ENCODE measurements at regions not wholly inside any gene's neighbourhood (a gene's known extent, or its start where the extent isn't known, plus 50 kb on each side); places are given as distances from the start of the nearest gene placed in this dataset.

DNA sequence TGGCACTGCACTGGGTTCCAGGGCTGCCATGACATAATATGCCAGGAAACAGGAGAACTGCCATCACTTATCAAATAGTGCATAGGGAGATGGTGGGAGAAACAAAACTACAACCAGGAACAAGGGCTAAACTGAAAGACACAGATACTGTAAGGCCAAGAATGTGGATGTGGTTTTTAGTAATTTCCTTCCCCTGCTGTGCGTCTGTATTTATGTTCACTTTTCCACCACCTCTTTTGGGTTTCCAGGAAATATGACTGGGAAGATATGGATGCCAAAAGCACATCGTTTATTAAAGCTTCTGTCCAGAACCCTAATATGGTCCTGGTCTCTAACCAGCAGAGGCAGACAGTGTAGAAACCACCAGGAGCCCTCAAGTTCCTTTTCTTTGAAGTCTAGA, 759.7 kb upstream of the FANCL start:
- Histone ChIP-seq H3K27ac (ENCODE audit: low read depth in 1 of 2, low read length in 2 of 2) (no peak overlapping the region), H3K9me3 (ENCODE audit: control insufficient read depth, low read length) (no peaks in the 10 kb centered on the region), H3K36me3 (ENCODE audit: control insufficient read depth in 1 of 2, insufficient read depth in 2 of 2, low read length in 1 of 2) (no peaks in the 10 kb centered on the region), H3K4me3 (ENCODE audit: low read length in 2 of 2) (no peak overlapping the region), H3K4me1 (ENCODE audit: control insufficient read depth in 1 of 2, insufficient read depth in 2 of 2, low read length in 2 of 2) (no peaks in the 10 kb centered on the region), H3K27me3 (ENCODE audit: control insufficient read depth in 1 of 2, insufficient read depth in 2 of 2, low read length in 1 of 2) (no peaks in the 10 kb centered on the region)
- intact Hi-C loops (cut with DNase I) = no loop called here
- WGBS, 2 donors = 46 to 55% methylated on average over 2 of the region's 2 CpGs
- ATAC-seq (ENCODE audit: low FRiP score) = no peak
- DNase-seq = no peak

- no peaks in the 10 kb centered on the region for H3K36me3 ChIP-seq (ENCODE audit: control insufficient read depth in 1 of 2, insufficient read depth in 2 of 2, low read length in 1 of 2)
- WGBS, 2 donors = 28 to 30% methylated on average over 4 of the region's 4 CpGs
- no peaks in the 10 kb centered on the region for H3K4me1 ChIP-seq (ENCODE audit: control insufficient read depth in 1 of 2, insufficient read depth in 2 of 2, low read length in 2 of 2)
- H3K27me3 ChIP-seq (ENCODE audit: control insufficient read depth in 1 of 2, insufficient read depth in 2 of 2, low read length in 1 of 2) = no peaks in the 10 kb centered on the region
- ATAC-seq (ENCODE audit: low FRiP score) (no peak), DNase-seq (no peak)
- H3K27ac ChIP-seq (ENCODE audit: low read depth in 1 of 2, low read length in 2 of 2) = no peak overlapping the region
- no peak overlapping the region for H3K4me3 ChIP-seq (ENCODE audit: low read length in 2 of 2)
- no peaks in the 10 kb centered on the region for H3K9me3 ChIP-seq (ENCODE audit: control insufficient read depth, low read length)
- intact Hi-C loops (cut with DNase I) = no loop called here
Observed at GRCh38 chr2:58992062-58992706, 751.1 kb upstream of the FANCL start.

GRCh38 chr2:58991357-58991756, 750.2 kb upstream of the FANCL start:
- 72 to 88% methylated on average over 5 of the region's 5 CpGs for WGBS, 2 donors
- ATAC-seq (ENCODE audit: low FRiP score) = no peak
- Histone ChIP-seq H3K36me3 (ENCODE audit: control insufficient read depth in 1 of 2, insufficient read depth in 2 of 2, low read length in 1 of 2) (no peaks in the 10 kb centered on the region), H3K4me1 (ENCODE audit: control insufficient read depth in 1 of 2, insufficient read depth in 2 of 2, low read length in 2 of 2) (no peaks in the 10 kb centered on the region), H3K9me3 (ENCODE audit: control insufficient read depth, low read length) (no peaks in the 10 kb centered on the region), H3K4me3 (ENCODE audit: low read length in 2 of 2) (no peak overlapping the region), H3K27ac (ENCODE audit: low read depth in 1 of 2, low read length in 2 of 2) (no peak overlapping the region), H3K27me3 (ENCODE audit: control insufficient read depth in 1 of 2, insufficient read depth in 2 of 2, low read length in 1 of 2) (no peaks in the 10 kb centered on the region)
- no peak for DNase-seq
- intact Hi-C loops (cut with DNase I) = no loop called here

DNA sequence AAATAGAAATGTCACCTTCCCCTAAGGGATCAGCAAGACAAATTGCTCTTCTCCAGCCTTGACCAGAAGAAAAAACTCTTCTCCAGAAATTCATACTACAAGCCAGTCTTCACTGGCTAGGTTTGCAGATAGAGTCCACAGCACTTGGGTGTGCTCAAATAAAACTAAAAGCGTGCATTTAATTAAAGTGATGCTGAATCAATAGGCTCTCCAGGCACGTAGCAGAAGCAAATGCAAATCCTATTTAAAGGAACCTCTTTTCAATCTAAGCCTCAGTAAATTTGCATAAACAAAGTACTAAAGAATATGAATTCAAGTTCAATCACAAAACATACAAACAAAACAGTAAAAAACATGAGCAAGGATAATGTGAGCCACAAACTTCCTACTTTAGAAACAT, 744.4 kb upstream of the FANCL start:
- H3K4me1 ChIP-seq (ENCODE audit: control insufficient read depth in 1 of 2, insufficient read depth in 2 of 2, low read length in 2 of 2) = no peaks in the 10 kb centered on the region
- no peak for DNase-seq
- no peaks in the 10 kb centered on the region for H3K36me3 ChIP-seq (ENCODE audit: control insufficient read depth in 1 of 2, insufficient read depth in 2 of 2, low read length in 1 of 2)
- H3K9me3 ChIP-seq (ENCODE audit: control insufficient read depth, low read length) = peaks cover 1% of the 10 kb centered on the region
- H3K27me3 ChIP-seq (ENCODE audit: control insufficient read depth in 1 of 2, insufficient read depth in 2 of 2, low read length in 1 of 2) = no peaks in the 10 kb centered on the region
- intact Hi-C loops (cut with DNase I) = no loop called here
- H3K4me3 ChIP-seq (ENCODE audit: low read length in 2 of 2) = no peak overlapping the region
- no peak for ATAC-seq (ENCODE audit: low FRiP score)
- H3K27ac ChIP-seq (ENCODE audit: low read depth in 1 of 2, low read length in 2 of 2) = no peak overlapping the region
- 72 to 73% methylated on average over 2 of the region's 2 CpGs for WGBS, 2 donors

- peaks cover 1% of the 10 kb centered on the region for H3K9me3 ChIP-seq (ENCODE audit: control insufficient read depth, low read length)
- DNase-seq (no peak), ATAC-seq (ENCODE audit: low FRiP score) (no peak)
- 32 to 41% methylated on average over 1 of the region's 1 CpG for WGBS, 2 donors
- no peaks in the 10 kb centered on the region for H3K27me3 ChIP-seq (ENCODE audit: control insufficient read depth in 1 of 2, insufficient read depth in 2 of 2, low read length in 1 of 2)
- no peaks in the 10 kb centered on the region for H3K4me1 ChIP-seq (ENCODE audit: control insufficient read depth in 1 of 2, insufficient read depth in 2 of 2, low read length in 2 of 2)
- H3K4me3 ChIP-seq (ENCODE audit: low read length in 2 of 2) = no peak overlapping the region
- no peaks in the 10 kb centered on the region for H3K36me3 ChIP-seq (ENCODE audit: control insufficient read depth in 1 of 2, insufficient read depth in 2 of 2, low read length in 1 of 2)
- H3K27ac ChIP-seq (ENCODE audit: low read depth in 1 of 2, low read length in 2 of 2) = no peak overlapping the region
- intact Hi-C loops (cut with DNase I) = no loop called here
Observed at GRCh38 chr2:58984731-58985130, 743.6 kb upstream of the FANCL start.

- H3K27me3 ChIP-seq (ENCODE audit: control insufficient read depth in 1 of 2, insufficient read depth in 2 of 2, low read length in 1 of 2) = no peaks in the 10 kb centered on the region
- DNase-seq = no peak
Observed at GRCh38 chr2:58983111-58983510, 742.0 kb upstream of the FANCL start.

DNA sequence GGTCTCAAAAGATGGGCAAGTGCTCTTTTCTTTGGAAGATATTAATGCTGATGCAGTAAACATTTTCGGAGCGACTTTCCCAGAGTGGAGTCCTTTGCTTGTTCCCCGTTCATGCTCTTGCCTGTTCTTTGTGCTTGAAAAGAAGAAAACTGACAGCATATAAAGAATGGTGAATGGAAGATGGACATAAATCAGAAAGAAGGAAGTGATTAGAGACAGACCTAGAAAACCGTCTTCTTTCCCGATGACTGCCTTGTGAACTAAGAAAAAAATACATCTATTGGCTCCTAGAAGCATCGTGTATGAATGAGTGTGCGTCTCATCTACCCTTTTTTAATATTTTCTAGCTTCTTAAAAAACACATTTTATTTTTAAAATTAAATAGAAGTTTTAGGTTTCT, 740.1 kb upstream of the FANCL start:
- no peak overlapping the region for H3K27ac ChIP-seq (ENCODE audit: low read depth in 1 of 2, low read length in 2 of 2)
- H3K36me3 ChIP-seq (ENCODE audit: control insufficient read depth in 1 of 2, insufficient read depth in 2 of 2, low read length in 1 of 2) = no peaks in the 10 kb centered on the region
- intact Hi-C loops (cut with DNase I) = no loop called here
- no peak for ATAC-seq (ENCODE audit: low FRiP score)
- no peak overlapping the region for H3K4me3 ChIP-seq (ENCODE audit: low read length in 2 of 2)
- no peaks in the 10 kb centered on the region for H3K27me3 ChIP-seq (ENCODE audit: control insufficient read depth in 1 of 2, insufficient read depth in 2 of 2, low read length in 1 of 2)
- 80 to 84% methylated on average over 7 of the region's 7 CpGs for WGBS, 2 donors
- H3K4me1 ChIP-seq (ENCODE audit: control insufficient read depth in 1 of 2, insufficient read depth in 2 of 2, low read length in 2 of 2) = no peaks in the 10 kb centered on the region
- DNase-seq = no peak
- peaks cover 1% of the 10 kb centered on the region for H3K9me3 ChIP-seq (ENCODE audit: control insufficient read depth, low read length)

More at GRCh38 chr2:58983111-58983510, 742.0 kb upstream of the FANCL start:
- ATAC-seq (ENCODE audit: low FRiP score) = no peak
- WGBS, 2 donors = 62 to 73% methylated on average over 4 of the region's 4 CpGs
- no peaks in the 10 kb centered on the region for H3K36me3 ChIP-seq (ENCODE audit: control insufficient read depth in 1 of 2, insufficient read depth in 2 of 2, low read length in 1 of 2)
- H3K4me1 ChIP-seq (ENCODE audit: control insufficient read depth in 1 of 2, insufficient read depth in 2 of 2, low read length in 2 of 2) = no peaks in the 10 kb centered on the region
- intact Hi-C loops (cut with DNase I) = no loop called here
- no peak overlapping the region for H3K27ac ChIP-seq (ENCODE audit: low read depth in 1 of 2, low read length in 2 of 2)
- no peak overlapping the region for H3K4me3 ChIP-seq (ENCODE audit: low read length in 2 of 2)
- H3K9me3 ChIP-seq (ENCODE audit: control insufficient read depth, low read length) = peaks cover 1% of the 10 kb centered on the region

DNA sequence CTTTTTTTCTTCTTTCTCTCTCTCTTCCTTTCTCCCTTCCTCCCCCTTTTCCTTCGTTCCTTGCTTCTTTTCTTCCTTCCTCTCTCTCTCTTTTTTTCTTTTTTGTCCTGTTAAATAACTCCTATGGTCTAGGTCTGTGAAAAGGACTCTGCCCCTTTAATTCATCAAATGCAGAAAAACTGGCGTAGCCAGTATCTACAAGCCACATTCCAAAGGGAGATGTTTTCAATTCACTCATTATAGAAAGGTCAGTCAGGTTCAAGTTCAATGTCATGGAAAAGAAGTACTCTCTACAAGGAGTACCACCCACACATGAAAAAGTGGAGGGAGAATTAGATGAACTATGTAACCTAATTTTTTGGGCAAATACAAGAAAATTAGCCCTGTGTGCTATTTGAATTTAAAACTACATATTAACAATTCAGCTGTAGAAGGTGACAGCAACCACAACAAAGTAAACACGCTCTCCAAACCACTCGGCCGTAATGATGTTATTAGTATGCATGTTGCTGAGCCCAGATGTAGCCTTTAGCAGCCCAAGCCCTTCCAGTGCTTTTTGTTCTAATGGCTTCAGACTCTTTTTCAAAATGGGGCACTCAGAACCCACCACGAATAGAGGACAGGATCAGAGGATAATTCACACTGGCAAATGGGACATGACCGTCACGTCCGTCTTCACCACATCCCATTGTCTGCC, 735.4 kb upstream of the FANCL start:
- no peak overlapping the region for H3K27ac ChIP-seq (ENCODE audit: low read depth in 1 of 2, low read length in 2 of 2)
- intact Hi-C loops (cut with DNase I) = no loop called here
- H3K9me3 ChIP-seq (ENCODE audit: control insufficient read depth, low read length) = no peaks in the 10 kb centered on the region
- H3K4me3 ChIP-seq (ENCODE audit: low read length in 2 of 2) = no peak overlapping the region
- no peaks in the 10 kb centered on the region for H3K4me1 ChIP-seq (ENCODE audit: control insufficient read depth in 1 of 2, insufficient read depth in 2 of 2, low read length in 2 of 2)
- 74 to 77% methylated on average over 9 of the region's 9 CpGs for WGBS, 2 donors
- ATAC-seq (ENCODE audit: low FRiP score) (no peak), DNase-seq (no peak)
- H3K27me3 ChIP-seq (ENCODE audit: control insufficient read depth in 1 of 2, insufficient read depth in 2 of 2, low read length in 1 of 2) = no peaks in the 10 kb centered on the region
- H3K36me3 ChIP-seq (ENCODE audit: control insufficient read depth in 1 of 2, insufficient read depth in 2 of 2, low read length in 1 of 2) = no peaks in the 10 kb centered on the region

- Histone ChIP-seq H3K4me1 (ENCODE audit: control insufficient read depth in 1 of 2, insufficient read depth in 2 of 2, low read length in 2 of 2) (no peaks in the 10 kb centered on the region), H3K27me3 (ENCODE audit: control insufficient read depth in 1 of 2, insufficient read depth in 2 of 2, low read length in 1 of 2) (no peaks in the 10 kb centered on the region), H3K4me3 (ENCODE audit: low read length in 2 of 2) (no peak overlapping the region), H3K36me3 (ENCODE audit: control insufficient read depth in 1 of 2, insufficient read depth in 2 of 2, low read length in 1 of 2) (no peaks in the 10 kb centered on the region), H3K27ac (ENCODE audit: low read depth in 1 of 2, low read length in 2 of 2) (no peak overlapping the region), H3K9me3 (ENCODE audit: control insufficient read depth, low read length) (no peaks in the 10 kb centered on the region)
- DNase-seq (no peak), ATAC-seq (ENCODE audit: low FRiP score) (no peak)
- 77 to 78% methylated on average over 7 of the region's 7 CpGs for WGBS, 2 donors
- intact Hi-C loops (cut with DNase I) = no loop called here
Observed at GRCh38 chr2:58974881-58975280, 733.8 kb upstream of the FANCL start.
